Smooth muscle cell of the brain vasculature (primary cell): ENCODE measurements at regions not wholly inside any gene's neighbourhood (a gene's known extent, or its start where the extent isn't known, plus 50 kb on each side); places are given as distances from the start of the nearest gene placed in this dataset.
A peak's percentile ranks its signal among the peaks of the same experiment; 100 is the strongest.

Experiments used
- DNase-seq: peaks from one replicate; pipeline ENCODE4 v3.0.0-alpha.2; 2012; ENCODE audit warnings: low read depth, low spot score

- peak; percentile 9 for DNase-seq
These were observed 1433.1 kb downstream of the PLA2G4A start for GRCh38 chr1:188261849-188262248.

DNA sequence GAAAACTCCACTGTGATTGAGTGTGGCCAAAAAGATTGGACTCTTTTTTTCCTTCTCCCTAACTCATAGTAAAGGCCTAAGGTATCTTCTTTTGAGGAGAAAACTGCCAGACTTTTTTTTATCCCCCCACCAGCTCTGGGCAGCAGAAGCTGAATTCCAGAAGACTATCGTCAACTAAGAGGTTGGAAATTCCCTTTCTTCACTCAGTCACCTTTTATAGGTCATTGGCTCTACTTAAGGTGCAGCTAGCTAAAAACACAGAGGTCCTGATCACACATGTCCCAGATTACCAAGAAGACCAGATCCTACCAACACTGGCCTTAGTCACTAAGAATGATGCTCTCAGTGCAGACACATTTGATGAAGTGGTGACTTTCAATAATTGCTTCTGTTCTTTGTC, 1441.2 kb downstream of the PLA2G4A start:
- no peak for DNase-seq

DNA sequence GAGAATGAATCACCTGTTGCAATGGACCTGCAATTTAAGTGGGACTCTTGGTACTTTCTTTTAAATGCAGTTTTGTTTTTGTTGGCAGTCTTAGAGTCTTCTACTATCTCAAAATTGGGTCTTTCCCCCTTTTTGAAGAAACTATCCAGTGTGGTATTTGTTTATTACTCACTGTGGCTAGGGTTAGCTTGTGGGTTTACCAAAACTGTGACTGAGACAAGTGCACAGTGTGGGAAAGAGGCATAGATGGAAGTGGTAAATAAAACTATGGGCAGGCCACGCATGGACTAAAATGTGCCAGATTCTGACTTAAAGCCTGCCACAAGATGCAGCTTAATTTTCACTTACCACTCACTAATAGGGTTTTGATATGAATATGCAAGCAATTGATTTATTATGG, 1441.7 kb downstream of the PLA2G4A start:
- DNase-seq = no peak

GRCh38 chr1:188277771-188278170, 1449.0 kb downstream of the PLA2G4A start:
- DNase-seq = no peak

DNA sequence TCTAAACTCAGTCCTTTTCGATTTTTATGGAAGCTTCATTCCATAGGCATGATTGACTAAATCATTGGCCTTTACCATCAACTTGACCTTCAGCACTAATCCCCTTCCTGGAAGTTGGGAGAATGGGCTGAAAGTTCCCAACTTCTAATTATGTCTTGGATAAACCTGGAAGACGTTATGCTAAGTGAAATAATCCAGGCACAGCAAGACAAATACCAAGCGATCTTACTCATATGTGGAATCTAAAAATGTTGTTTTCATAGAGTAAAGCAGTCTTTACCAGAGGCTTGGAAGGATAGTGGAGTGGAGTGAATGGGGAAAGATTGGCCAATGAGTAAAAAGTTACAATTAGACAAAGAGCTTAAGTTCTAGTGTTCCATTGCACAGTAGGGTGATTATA, 1453.2 kb downstream of the PLA2G4A start:
- DNase-seq = peak; percentile 2

DNA sequence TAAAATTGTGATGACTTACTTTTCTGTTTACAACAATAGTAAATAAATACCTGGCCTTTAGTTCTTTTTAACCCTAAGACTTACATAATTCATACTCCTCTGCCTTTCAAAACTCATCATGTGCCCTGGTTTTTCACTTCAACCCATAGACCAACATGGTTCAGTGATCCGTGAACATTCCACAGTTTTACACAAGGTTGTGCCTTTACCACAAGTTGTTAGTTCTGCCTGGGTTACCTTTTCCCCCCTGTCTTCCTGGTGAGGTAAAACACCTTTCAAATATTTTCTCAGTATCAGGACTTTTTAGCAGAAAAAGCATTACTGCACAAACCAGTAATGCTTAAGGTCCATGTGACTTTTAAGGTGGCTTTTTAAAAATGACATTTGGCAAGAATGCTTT, 1466.4 kb downstream of the PLA2G4A start:
- DNase-seq = no peak

DNA sequence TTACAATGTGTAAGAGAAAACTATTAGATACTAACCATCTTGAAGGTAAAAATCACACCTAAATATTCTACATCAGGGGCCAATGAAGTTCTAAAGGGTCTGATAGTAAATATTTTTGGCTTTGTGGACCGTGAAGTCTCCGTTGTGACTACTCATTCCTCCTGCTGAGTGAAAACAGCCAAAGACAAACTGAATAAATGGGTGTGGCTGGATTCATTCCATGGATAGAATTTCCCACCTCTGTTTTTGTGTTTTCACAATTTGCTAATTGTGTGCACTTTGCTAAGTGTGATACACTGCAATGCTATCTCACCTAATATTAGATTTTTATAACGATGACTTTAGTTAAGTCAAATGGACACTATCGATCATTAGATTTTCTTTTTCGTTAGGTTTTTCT, 1474.0 kb downstream of the PLA2G4A start:
- no peak for DNase-seq

DNA sequence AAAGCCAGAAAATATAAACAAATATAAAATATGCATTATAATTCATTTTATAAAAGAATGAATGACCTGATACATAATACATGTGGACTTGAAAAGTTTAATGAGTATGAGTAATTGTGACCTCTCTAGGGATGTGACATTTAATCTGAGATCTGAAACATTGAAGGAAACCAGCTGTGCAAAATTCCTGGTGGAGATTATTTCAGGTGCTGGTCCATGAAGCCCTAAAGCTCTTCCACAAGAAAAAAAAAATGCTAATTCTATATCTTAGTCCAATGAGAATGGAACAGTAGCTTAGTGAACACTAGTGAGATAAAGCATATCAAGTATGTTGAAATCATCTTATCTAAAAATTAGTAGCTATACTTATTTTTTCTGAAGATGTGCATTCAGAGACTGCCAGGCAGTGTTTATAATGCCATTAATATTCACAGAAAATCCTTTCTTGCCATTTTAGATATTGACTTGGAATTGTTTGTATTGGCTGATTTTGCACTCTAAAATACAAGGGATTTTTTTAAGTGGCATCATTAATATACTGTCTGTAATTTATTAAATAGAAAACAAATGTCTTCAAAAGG, 1485.9 kb downstream of the PLA2G4A start:
- no peak for DNase-seq

- no peak for DNase-seq
These were observed 1489.1 kb downstream of the PLA2G4A start for GRCh38 chr1:188317894-188318293.

DNA sequence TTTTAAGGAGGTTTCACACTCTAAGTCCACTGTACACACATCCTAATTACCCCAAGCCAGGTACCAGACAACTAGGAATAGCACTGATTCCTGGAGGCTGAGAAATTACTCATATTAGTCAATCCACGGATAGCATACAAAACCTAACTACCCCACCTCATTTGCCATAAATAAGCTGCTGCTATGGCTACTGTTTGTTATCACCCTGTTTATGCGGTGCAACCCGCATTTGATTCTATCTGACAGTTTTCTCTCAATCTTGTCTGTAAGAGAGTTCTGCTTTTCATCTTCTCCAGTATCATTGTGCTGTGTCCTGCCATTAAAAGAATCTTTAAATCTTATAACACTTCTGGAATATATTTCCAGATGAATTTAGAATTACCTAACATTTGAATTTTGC, 1496.5 kb downstream of the PLA2G4A start:
- no peak for DNase-seq

DNA sequence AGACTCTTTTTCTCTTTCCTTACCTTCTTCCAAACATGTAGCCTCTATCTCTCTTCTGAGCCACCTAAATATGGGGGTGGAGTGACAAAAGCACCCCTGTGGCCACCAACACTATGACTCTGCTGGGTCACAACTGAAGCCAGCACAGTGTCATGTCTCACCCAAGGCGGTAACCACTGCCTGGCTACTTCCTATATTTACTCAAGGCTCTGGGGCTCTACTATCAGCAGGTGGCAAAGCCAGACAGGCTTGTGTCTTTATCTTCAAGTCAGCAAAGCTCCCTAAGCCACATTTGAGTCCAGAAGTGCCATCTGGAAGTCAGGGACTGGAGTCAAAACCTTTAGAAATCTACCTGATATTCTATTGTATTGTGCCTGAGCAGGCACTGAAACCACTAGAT, 1515.2 kb downstream of the PLA2G4A start:
- DNase-seq = no peak

GRCh38 chr1:188350104-188350503, 1521.4 kb downstream of the PLA2G4A start:
- no peak for DNase-seq

DNA sequence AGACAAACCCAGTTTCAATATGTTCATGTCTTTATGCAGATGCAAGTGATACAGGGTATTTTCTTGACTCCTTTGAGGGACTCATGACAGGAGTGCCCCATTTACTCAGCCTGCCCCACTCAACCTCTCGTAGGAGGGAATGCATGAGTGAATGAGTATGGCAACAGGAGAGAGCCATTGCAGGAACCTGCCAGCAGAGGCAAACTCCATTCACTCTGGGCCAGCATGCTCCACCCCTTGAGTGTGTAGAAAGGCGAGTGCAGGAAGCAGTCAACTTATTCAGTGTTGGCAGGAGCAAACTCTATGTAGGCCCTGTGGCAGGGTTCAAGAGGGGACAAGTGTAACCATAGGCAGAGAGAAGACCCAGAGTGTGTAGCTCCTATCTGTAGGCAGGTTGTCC, 1526.3 kb downstream of the PLA2G4A start:
- no peak for DNase-seq

DNA sequence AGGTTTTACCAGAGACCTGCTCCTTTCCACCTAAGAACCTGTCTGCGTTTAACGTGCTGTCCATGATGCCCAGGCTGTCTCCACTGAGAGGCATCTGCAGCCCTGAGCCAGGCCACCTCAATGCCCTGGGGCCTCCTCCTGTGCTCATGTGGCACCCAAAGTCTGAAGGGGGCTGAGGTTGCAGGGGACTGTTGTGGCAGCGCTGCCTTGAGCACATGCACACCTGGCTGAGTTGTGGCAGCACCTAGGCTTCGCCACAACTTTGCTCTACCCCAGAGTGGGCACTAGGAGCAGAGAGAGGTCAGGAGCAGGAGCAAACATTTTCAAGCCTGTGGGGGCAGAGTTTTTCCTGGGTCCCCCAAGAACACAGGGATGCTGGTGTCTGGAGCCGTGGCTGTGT, 1527.1 kb downstream of the PLA2G4A start:
- no peak for DNase-seq

GRCh38 chr1:188359315-188359714, 1530.6 kb downstream of the PLA2G4A start:
- no peak for DNase-seq

GRCh38 chr1:188363943-188364342, 1535.2 kb downstream of the PLA2G4A start:
- no peak for DNase-seq

DNA sequence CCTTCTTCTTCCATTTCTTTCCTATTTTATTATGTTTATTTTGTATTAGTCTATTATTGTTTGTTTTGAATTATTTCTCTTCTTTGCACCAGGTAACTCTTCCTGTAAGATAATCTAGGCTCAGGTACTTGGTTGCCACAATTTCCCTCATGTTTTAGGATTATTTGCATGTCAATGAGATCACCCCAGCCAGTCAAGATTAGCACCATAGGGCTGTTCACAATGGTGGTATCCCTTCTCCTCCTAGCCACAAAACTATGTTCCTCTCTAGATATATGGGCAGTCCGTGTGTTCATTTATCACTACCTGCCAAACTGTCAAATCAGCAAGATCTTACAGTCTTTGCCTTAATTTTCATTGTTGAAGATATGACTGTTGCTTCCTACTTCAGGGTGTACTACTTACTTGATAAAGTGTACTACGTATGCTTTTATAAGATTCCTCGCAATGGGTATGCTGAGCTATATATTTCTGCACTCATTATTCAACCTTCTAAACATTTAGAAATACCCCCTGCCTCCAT, 1536.2 kb downstream of the PLA2G4A start:
- DNase-seq = no peak

GRCh38 chr1:188365874-188366273, 1537.1 kb downstream of the PLA2G4A start:
- DNase-seq = no peak

GRCh38 chr1:188367661-188368060, 1538.9 kb downstream of the PLA2G4A start:
- DNase-seq = no peak

DNA sequence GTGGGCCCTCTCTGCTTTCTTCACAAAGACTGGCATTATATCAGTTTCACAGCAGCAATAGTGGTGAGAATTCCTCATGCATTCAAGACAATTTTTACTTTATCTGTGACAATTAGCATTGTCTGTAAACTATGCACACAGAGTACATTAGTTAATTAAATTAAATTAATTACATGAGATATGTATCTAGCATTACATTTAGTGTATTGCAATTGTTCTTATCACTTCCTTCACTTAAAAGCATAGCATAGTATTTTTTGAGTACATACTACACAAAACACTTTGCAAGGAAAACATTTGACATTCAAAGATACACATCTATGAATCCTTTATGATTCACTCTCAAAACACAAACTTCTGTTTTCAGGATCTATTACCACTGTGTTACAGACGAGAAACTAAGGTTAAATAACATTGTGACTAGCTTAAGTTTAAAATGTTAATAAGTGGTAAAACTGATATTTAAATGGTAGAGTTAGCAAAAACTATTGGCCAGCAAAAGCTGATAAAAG, 1542.6 kb downstream of the PLA2G4A start:
- DNase-seq = no peak

DNA sequence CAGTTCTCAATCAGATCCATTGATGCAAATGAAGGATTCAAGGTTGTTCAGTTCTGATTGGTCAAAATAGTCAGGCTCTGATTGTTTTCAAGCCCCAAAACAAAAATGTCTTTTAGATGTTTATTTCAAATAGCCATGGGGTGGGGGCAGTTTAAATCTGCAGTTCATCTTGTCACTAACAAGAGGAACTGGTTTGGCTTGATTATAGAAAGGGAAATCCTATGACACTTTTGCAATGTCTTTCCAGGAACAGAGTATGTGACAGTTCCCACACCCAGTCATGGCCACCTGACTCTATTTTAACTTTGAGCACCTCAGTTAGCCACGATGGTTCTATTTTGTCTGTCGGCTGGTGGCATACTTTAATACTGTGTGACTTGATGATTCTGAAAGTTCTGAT, 1544.1 kb downstream of the PLA2G4A start:
- no peak for DNase-seq

GRCh38 chr1:188382851-188383250, 1554.1 kb downstream of the PLA2G4A start:
- DNase-seq = no peak

- DNase-seq = no peak
These were observed 1557.4 kb downstream of the PLA2G4A start for GRCh38 chr1:188386161-188386560.

GRCh38 chr1:188386666-188387065, 1557.9 kb downstream of the PLA2G4A start:
- DNase-seq = no peak
